ENCODE measurements at regions not wholly inside any gene's neighbourhood (a gene's known extent, or its start where the extent isn't known, plus 50 kb on each side); places are given as distances from the start of the nearest gene placed in this dataset.

DNA sequence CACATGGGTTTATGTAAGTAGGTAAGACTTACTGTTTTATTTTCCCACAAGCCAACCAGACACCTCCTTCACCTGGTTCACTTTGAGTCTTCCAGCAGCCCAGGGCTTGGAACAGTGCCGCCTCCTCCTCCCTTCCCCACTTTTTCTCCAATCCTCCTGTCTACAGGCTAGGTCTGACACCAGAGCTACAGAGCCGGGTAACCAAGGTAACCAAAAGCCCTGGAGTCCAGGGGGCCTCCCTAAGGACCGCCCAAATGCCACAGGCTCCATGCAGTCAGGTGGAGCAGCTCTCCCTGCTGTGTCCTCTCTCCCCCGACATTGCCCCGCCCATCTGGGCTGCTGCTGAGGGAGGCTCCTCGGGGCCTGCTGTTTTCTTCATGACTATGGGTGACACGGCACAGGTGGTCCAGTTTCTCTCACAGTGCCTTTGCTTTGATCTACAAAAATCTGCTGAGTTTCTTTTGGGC is 138.0 kb upstream of the EFNA5 start:
- peak; percentile 19 for DNase-seq (ENCODE audit: low spot score)

DNA sequence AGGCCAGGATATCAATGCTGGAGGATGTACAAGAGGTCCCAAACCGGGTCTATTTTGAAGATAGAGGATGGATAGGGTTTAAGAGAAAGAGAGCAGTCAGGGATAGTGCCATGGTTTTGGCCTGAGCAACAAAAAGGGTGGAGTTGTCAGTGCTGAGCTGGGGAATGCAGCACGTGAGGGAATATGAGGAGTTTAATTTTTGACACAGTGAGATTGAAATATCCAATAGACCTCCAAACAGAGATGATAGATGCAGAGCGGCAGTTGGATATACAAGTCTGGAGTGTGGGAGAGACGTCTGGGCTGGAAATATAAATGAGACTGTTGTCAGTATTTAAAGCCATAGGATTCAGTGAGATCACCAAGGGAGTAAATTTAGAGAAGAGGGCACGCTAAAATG is 136.7 kb upstream of the EFNA5 start:
- DNase-seq (ENCODE audit: low spot score): no peak

DNA sequence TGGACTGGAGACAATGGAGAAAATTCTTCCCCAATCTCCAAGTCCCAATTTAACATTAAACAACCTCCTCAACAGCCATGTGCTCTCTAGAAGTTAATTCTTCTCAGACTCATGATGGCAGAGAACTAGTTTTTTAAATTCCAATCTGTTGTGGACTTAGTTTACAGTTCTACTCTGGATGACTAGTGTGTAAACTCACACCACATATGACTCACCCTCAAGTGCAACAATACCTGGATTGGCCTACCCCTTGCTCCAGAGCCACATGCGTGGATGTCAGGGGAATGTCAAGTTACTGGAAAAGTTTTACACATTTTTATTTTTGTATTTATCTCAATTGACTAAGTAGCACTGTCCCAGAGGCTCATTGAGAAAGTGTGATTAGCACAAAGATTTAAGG is 136.0 kb upstream of the EFNA5 start:
- no peak for DNase-seq (ENCODE audit: low spot score)

DNA sequence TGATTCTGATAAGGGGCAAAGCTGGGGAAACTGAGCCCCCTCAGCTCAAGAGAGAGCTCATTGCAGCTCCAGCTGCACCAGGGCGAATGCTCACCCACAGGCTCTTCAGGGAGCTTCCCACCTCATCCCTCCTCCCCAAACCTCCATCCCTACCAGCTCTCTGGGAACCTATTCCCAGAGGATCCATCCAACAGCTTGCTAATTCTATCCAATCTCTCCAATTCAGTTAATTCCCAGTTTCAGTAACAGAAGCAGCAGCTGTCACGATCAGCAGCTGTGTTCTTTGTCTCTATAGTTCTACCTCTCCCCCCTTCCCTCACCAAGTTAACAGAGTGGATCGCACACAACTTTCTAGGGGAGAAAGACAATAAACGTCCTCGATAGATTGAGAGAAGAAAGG is 135.5 kb upstream of the EFNA5 start:
- no peak for DNase-seq (ENCODE audit: low spot score)

DNA sequence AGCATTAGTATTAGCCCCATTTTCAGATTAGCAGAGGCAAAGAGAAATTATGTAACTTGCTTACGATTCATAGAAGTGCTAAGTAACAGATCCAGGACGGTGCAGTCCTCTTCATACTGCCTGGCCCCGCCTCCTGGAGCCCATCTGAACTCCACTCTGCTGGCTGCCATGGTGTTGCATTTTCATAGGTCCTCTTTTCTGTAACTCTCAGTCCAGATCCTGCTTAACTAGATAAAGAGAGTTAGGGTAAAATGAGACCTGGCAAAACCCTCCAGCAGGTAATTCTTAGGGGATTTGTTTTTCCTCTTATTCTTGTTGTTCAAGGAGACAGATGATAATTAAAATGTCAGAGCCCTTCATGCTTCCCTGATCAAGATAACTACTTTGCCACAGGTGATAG is 135.1 kb upstream of the EFNA5 start:
- DNase-seq (ENCODE audit: low spot score): no peak

DNA sequence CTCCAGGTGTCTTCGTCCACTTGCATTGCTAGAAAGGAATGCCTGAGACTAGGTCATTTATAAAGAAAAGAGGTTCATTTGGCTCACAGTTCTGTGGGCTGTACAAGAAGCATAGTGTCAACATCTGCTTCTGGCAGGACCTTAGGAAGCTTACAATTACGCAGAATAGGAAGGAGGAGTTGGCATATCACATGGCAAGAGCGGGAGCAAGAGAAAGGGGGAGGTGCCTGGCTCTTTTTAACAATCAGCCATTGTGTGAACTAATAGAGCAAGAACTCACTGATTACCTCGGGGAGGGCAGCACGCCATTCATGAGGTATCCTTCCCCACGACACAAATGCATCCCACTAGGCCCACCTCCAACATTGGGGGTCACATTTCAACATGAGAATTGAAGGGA is 134.4 kb upstream of the EFNA5 start:
- DNase-seq (ENCODE audit: low spot score): no peak

DNA sequence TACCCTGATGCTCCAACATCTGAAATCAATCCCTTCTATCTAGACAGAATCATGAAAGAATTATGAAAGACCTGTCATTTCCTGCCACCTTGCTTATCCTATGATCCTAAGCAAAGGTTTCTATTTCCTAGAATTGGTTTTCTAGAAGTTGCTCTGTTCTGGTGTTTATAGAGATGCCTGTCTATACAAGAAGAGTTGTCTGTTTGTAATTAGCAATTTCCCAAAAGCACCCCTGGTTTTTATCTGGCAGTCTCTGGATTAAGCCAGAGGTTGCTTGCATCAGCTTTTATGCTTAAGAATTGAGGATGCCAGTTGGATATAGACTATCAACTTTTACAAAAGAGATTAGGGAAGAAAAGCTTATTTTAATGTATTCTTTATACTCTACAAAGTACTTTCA is 133.0 kb upstream of the EFNA5 start:
- DNase-seq (ENCODE audit: low spot score): no peak

DNA sequence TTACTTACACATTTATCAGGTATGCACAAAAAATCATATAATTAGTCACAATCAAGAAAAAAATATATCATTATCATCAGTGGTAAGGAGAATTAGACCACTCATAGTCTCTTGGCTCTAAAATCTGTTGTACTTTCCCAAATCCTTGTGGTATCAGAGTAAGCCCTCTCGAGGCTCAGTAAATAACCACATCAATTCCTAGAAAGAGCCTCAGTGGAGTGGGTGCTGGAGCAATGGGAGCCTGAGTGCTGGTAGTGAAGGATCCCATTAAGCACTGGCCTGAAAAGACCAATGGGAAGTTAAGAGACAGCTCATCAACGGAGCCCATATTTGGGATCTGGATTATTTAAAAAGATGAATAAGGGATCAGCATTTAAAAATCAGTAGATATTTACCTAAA is 130.3 kb upstream of the EFNA5 start:
- DNase-seq (ENCODE audit: low spot score): no peak

DNA sequence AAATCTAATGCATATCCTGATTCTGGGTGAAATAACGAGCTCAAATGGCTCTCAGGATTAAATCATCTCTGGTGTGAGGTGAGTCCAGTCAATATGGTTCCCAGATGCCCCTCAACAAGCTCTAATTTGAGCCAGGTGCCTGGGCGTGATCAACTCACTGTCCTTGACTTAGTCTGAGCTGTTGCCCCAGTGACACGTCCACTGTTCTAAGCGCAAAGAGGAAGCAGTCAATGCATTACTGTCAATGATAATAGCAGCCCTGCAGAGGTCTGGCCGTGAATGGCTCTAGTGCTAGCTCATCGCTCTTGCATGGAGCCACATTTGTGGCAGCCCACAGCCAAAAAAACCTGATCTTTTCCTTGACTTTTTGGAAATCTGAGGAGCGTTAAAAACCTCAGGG is 128.6 kb upstream of the EFNA5 start:
- no peak for DNase-seq (ENCODE audit: low spot score)

DNA sequence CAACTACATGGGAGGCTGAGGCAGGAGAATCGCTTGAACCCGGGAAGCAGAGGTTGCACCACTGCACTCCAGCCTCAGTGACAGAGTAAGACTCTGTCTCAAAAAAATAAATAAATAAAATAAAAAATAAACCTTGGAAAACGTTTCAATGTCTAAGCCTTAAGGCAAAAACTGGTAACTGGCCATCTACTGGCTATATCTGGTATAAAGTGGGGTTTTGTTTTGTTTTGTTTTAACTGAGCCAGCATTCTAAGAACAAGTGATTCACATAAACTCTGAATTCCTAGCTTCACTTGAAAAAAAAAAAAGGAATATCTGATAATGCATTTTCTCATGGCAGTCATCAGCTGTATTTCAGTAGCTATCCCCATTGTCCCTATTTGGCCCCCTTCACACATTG is 126.1 kb upstream of the EFNA5 start:
- DNase-seq (ENCODE audit: low spot score): no peak

DNA sequence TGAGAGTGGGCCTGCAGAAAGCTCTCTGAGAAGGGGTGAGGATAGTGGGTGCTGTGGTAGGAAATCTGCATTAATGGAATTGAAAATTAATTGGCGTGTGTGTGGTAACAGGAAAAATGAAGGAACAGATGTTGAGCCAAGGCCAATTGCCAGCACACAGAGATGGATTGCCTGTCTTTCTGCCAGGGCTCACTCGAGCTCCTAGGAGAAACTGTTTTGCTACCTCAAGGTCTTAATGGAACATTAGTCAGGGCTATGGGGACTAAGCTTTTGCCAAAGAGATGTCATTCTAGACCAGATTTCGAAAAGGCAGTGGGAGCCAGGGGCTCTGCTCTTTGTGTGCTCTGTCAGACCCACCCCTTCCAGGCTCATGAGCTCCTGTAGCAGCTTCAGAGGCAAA is 124.0 kb upstream of the EFNA5 start:
- DNase-seq (ENCODE audit: low spot score): no peak

DNA sequence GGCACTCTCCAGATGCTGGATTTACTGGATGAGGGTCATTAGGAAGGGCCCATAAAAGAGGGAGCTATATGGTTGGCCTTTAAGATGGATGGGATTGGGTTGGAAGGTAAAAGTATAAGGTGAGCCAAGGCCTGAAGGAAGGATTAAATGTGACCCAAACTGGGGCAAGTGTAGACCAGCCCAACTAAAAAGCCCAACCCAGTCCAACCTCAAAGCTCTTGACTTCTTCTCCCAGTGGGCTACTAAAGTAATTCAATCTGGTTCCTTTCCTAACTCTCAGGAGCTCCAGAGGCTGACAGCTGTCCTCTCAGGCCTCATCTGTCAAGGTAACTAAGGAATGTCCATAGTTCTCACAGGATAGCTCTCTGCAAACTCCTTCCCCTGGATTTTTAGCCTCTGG is 122.2 kb upstream of the EFNA5 start:
- no peak for DNase-seq (ENCODE audit: low spot score)

DNA sequence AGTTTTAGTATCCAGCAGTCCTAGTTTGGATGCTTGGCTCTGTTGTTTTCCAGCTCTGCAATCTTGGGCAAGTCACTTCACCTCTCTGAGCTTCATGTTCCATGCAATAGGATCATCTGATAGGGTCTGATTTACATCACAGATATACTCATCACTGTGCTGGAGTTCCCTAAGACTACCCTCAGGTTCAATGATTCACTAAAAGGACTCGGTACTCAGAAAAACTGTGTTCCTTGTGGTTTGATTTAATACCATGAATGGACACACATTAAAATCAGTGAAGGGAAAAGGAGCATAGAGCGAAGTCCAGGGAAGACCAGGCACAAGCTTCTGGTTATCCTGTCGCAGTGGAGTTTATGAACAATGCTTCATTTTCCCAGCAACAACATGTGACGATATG is 119.9 kb upstream of the EFNA5 start:
- DNase-seq (ENCODE audit: low spot score): no peak

DNA sequence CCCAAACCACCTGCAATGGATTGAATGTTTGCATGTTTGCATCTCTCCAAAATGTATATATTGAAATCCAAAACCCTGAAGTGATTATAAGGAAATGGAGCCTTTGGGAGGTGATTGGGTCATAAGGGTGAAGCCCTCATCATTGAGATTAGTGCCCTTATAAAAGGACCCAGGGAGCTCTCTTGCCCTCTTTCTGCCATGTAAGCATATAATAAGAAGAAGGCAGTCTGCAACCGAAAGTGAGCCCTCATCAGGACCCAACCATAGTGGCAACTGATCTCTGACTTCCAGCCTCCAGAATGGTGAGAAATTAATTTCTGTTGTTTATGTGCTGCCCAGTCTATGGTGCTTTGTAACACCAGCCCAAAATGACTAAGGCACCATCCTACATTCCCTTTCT is 115.7 kb upstream of the EFNA5 start:
- no peak for DNase-seq (ENCODE audit: low spot score)

DNA sequence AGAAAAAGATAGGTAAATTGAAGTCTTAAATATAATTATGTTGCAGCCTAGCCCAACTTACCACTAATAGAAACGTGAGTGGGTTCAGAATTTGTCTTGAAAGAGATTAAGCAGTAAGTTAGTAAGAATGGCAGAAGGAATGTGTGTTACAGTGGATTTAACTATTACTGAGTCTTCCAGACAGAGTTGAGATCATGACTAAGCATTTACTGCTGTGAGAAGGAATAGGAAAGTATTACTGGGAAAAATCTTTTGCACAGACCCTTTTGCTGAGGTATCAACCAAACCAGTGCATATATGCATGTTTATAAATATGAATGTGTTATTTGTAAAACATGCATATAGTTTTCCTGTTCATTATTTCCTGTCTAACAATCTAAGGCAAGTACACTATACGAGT is 112.8 kb upstream of the EFNA5 start:
- no peak for DNase-seq (ENCODE audit: low spot score)

DNA sequence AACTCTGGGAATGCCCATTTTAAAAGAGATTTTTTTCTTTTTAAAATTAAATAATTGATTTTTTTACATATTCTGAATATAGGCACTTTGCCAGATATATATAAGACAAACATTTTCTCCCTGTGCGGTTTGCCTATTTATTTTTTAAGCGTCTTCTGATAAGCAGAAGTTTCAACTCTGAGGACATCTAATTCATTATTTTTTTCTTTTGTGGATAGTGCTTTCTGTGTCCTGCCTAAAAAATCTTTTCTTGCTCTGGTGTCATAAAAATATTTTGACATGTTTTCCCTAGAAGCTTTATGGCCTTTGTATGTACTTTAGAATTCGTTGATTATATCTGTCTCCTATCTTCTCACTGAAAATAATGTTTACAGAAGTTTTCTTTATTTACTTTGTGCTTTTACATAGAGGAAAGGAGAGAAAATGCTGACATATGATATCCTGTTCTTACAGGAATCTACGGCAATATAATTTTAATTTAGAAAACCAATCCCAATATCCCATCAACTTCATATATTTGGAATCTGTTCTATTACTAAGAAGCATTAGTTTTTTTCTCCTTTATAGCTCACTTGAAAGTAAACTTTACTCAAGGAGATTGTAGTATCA is 111.9 kb upstream of the EFNA5 start:
- no peak for DNase-seq (ENCODE audit: low spot score)

DNA sequence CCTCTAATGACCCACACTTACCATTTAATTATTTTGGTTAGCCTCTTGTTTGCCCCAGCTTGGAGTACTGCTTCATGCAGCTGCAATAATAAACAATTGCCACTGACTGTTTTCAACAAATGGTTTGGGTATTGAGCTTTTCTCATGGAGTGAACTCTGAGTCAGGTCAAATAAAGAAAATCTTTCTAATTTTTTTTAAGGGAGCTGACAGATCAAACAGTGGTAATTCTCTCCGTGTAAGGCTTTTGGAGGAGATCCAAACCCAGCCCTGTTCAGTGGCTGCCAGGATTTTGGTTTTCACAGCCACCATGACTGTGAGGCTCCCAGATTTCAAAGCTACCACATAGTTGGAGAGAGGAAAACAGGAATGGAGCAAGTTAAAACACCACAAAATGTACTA is 110.7 kb upstream of the EFNA5 start:
- no peak for DNase-seq (ENCODE audit: low spot score)

DNA sequence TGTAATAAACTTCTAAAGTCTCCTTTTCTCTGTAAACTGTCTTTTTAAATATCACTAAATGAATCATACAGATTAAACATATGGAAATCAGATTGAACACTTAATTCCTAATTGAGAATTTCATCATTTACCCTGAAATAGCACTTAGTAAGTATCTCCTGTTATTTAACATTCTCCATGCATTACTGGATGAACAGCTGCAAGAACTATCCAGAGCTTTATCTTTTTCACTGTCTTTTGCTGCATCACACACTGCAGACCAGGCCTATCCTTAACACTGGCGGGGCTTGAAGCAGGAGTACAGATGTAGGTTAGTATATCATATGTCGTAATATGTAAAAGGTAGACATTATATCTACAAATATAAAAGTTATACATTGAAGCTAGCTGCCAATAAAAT is 108.7 kb upstream of the EFNA5 start:
- no peak for DNase-seq (ENCODE audit: low spot score)

DNA sequence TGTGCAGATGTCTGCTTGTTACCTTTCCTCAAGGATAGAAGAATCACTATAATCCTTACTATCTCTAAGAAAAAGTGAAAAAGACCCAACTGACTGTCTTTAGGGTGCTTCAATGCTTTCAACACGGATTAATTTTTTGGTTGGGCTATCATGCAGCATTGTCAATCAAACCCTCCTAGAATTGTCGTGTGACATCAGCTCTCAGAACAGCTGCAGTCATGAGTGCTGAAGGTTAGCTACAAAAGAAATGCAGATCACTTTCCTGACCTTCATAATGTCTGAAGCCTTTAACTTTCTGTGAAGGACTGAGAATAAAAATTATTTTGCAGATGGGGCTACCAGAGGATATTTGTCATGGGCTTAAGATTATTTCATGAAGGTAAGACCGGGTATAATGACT is 107.9 kb upstream of the EFNA5 start:
- no peak for DNase-seq (ENCODE audit: low spot score)

DNA sequence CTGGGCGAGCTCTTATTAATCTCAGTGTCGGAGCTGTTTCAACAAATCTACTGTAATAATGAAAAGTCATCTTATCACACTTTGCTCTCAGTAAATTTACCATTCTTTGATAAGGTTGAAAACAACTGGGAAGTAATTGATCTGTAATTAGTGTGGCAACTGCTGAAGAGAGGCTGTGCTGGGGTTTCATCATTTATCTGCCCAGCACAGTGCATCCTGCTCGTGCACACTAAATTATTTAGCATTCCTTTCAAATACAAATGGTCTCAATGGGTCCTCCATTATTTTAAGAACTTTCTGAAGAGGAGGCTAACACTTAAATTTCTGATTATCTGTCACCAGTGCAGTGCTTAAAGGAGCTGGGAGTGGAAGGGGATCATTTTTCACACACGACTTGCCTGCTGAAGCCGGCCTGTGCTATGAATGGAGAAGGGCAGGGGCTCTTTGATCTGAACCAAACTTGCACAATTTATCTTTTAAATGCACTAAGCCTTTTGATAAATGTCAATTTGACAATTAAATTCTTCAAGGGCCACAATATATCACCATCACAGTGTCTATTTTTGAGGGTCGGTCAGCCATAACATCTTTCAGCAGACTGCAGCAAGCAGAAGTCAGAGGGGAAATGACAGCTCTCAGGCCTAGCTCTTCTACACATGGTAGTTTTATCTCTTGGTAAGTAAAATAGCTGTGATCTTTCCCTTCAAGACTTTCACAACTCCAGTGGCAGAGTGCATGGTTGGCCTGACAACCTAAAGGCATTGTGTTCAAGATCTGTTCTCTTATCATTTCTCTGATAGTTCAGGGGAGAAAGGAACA is 106.4 kb upstream of the EFNA5 start:
- DNase-seq (ENCODE audit: low spot score): no peak

DNA sequence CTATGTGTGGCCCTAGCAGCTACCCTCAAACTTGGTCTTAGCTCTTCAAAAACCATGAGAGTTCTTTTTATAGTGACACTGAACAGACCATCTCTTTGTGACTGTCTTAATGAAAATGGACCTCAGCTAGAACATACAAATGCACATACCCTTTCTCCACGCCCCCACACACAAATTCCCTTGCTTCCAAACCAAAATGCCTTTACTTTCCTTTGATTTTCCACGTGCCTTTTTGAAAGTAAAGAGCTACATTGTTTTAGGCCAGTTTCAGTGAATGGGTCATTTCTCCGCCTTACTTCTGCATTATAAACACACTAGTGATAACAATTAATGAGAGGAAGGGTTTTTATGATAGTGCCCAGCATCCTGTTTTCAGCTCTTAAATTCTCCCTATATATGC is 105.8 kb upstream of the EFNA5 start:
- no peak for DNase-seq (ENCODE audit: low spot score)

DNA sequence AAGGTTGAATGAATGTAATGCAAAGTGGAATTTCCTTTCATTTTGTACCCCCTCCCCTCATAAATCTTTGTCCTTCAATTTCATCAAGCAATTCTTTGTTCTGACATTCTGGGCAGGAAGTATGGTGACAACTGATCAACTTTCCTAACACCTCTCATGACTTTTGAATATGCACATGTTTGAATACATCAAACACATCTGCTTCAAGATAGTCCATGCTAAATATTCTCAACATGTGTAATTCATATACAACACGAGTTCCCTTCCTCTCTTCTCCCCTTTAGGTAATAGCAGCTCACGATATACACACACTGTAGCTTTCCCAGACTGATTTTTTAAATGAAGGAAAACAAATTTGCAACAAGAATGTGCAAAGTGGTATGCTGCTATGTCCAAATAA is 103.6 kb upstream of the EFNA5 start:
- DNase-seq (ENCODE audit: low spot score): no peak

DNA sequence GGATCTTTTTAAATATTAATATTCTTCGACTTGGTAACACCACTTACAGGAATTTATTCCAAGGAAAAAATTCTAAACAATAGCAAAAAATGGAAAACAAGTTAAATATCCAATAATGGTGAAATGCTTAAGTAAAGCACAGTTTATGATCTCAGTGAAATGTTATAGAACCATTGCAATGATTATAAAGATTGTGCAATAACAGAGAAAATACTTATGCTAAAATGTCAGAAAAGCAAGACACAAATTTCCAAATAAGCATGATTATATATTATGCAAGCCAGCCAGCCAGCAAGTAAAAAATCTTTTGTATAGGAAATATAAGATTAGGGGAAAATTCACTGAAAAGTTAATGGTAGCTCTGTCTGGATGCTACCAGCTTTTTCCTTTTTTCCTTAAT is 102.7 kb upstream of the EFNA5 start:
- no peak for DNase-seq (ENCODE audit: low spot score)
